ENCODE measurements at regions not wholly inside any gene's neighbourhood (a gene's known extent, or its start where the extent isn't known, plus 50 kb on each side); places are given as distances from the start of the nearest gene placed in this dataset.

GRCh38 chr2:51454177-51454576, 422.2 kb upstream of the NRXN1 start:
- H3K4me3 ChIP-seq (ENCODE audit: low read depth, poor library complexity, severe bottlenecking): no peak overlapping the region
- 78 to 83% methylated on average over 4 of the region's 4 CpGs for WGBS, 2 donors
- TF ChIP-seq, protein P1, sequence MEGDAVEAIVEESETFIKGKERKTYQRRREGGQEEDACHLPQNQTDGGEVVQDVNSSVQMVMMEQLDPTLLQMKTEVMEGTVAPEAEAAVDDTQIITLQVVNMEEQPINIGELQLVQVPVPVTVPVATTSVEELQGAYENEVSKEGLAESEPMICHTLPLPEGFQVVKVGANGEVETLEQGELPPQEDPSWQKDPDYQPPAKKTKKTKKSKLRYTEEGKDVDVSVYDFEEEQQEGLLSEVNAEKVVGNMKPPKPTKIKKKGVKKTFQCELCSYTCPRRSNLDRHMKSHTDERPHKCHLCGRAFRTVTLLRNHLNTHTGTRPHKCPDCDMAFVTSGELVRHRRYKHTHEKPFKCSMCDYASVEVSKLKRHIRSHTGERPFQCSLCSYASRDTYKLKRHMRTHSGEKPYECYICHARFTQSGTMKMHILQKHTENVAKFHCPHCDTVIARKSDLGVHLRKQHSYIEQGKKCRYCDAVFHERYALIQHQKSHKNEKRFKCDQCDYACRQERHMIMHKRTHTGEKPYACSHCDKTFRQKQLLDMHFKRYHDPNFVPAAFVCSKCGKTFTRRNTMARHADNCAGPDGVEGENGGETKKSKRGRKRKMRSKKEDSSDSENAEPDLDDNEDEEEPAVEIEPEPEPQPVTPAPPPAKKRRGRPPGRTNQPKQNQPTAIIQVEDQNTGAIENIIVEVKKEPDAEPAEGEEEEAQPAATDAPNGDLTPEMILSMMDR (IDR thresholded peaks at IDR 0.05): no peak
- TF ChIP-seq POLR2A (IDR thresholded peaks at IDR 0.05): no peak
- intact Hi-C loops (cut with DNase I; ENCODE audit: low total_unique reads): no loop called here
- no peak for DNase-seq (ENCODE audit: low spot score in 2 of 2)

DNA sequence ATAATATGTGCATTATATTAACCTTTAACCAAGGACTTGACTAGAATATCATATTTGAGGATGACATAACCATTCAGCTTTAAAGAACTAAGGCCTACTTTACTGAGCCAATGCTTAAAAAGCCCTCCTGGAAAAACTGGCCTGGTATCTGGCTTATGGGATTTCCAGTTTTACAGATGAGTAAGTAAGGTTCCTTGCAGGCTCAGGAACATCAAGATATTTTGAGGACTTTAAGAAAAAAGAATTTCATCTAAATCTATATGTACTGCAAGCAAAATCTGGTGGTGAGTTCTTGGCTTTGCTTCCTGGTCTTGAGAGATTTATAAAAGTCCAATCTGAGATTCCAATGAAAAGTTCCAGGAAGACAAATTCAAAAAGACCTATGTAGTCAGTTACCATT, 417.0 kb upstream of the NRXN1 start:
- H3K4me3 ChIP-seq (ENCODE audit: low read depth, poor library complexity, severe bottlenecking): no peak overlapping the region
- intact Hi-C loops (cut with DNase I; ENCODE audit: low total_unique reads): no loop called here
- DNase-seq (ENCODE audit: low spot score in 2 of 2): no peak
- TF ChIP-seq POLR2A (IDR thresholded peaks at IDR 0.05): no peak
- TF ChIP-seq, protein P1 (IDR thresholded peaks at IDR 0.05): no peak

- TF ChIP-seq, protein P1 (IDR thresholded peaks at IDR 0.05): no peak
- no peak for TF ChIP-seq POLR2A (IDR thresholded peaks at IDR 0.05)
- WGBS, 2 donors: 85 to 89% methylated on average over 8 of the region's 8 CpGs
- intact Hi-C loops (cut with DNase I; ENCODE audit: low total_unique reads): no loop called here
- no peak for DNase-seq (ENCODE audit: low spot score in 2 of 2)
- H3K4me3 ChIP-seq (ENCODE audit: low read depth, poor library complexity, severe bottlenecking): no peak overlapping the region
Observed at GRCh38 chr2:51441786-51442185, 409.9 kb upstream of the NRXN1 start.

- intact Hi-C loops (cut with DNase I; ENCODE audit: low total_unique reads): no loop called here
- TF ChIP-seq, protein P1 (IDR thresholded peaks at IDR 0.05): no peak
- no peak for TF ChIP-seq POLR2A (IDR thresholded peaks at IDR 0.05)
Observed at GRCh38 chr2:51424418-51424817, 392.5 kb upstream of the NRXN1 start.

DNA sequence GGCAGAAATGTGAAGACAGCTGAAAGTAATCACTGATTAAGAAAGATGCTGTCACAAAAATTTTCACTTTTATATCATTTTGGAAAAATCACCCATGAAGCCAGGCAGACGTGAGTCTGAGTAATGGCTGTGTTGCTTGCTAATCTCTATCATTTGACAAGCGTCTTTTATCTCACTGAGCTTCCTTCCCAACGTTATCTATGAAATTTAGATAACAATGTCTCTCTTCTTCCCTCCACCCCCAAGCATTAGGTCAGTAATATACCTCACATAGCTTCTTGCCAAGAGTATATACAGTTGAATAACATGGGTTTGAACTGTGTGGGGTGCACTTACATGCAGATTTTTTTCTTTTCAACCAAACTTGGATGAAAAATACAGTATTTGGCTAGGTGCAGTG, 388.6 kb upstream of the NRXN1 start:
- TF ChIP-seq, protein P1 (IDR thresholded peaks at IDR 0.05): no peak
- TF ChIP-seq POLR2A (IDR thresholded peaks at IDR 0.05): no peak
- WGBS, 2 donors: 41 to 47% methylated on average over 3 of the region's 3 CpGs
- intact Hi-C loops (cut with DNase I; ENCODE audit: low total_unique reads): no loop called here
- DNase-seq (ENCODE audit: low spot score in 2 of 2): no peak
- H3K4me3 ChIP-seq (ENCODE audit: low read depth, poor library complexity, severe bottlenecking): no peak overlapping the region

More at GRCh38 chr2:51424418-51424817, 392.5 kb upstream of the NRXN1 start:
- no peak for DNase-seq (ENCODE audit: low spot score in 2 of 2)
- H3K4me3 ChIP-seq (ENCODE audit: low read depth, poor library complexity, severe bottlenecking): no peak overlapping the region
- WGBS, 2 donors: 56 to 61% methylated on average over 2 of the region's 2 CpGs

DNA sequence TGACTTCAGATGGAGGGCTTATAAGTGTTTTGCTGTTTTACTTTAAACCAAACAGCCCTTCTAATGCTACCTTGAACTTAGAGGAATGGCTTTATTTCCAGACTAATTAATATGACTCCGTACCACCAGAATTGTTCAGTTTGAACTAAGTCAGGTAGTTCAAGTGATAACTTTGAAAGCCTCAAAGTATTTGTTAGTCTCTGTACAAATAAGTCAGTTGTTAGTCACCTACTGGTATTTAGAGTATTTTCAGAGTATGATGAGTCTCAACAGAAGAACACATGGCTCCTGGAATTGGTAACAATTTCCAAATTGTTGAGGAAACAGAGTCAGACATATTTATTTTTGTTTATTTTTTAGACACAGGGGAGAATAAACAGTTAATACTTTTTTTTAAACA, 381.8 kb upstream of the NRXN1 start:
- 88 to 97% methylated on average over 1 of the region's 1 CpG for WGBS, 2 donors
- DNase-seq (ENCODE audit: low spot score in 2 of 2): no peak
- TF ChIP-seq POLR2A (IDR thresholded peaks at IDR 0.05): no peak
- TF ChIP-seq, protein P1 (IDR thresholded peaks at IDR 0.05): no peak
- H3K4me3 ChIP-seq (ENCODE audit: low read depth, poor library complexity, severe bottlenecking): no peak overlapping the region
- intact Hi-C loops (cut with DNase I; ENCODE audit: low total_unique reads): no loop called here

Measured in lower leg skin (tissue), 4 donors.